ENCODE measurements at regions not wholly inside any gene's neighbourhood (a gene's known extent, or its start where the extent isn't known, plus 50 kb on each side); places are given as distances from the start of the nearest gene placed in this dataset.

GRCh38 chr7:42812779-42813178 lies 99.1 kb downstream of the C7orf25 start:
- no peak for ATAC-seq
- no peak for TF ChIP-seq REST (IDR thresholded peaks at IDR 0.05; ENCODE audit: insufficient read depth in 1 of 2, low read depth in 2 of 2, low read length in 1 of 2)
- TF ChIP-seq TCF7L2 (IDR thresholded peaks at IDR 0.05; ENCODE audit: low read depth, low read length) = no peak
- no peak for TF ChIP-seq SIN3A (IDR thresholded peaks at IDR 0.05; ENCODE audit: borderline replicate concordance, insufficient read depth, low read depth, low read length)
- TF ChIP-seq CTCF (IDR thresholded peaks at IDR 0.05) = no peak
- TF ChIP-seq POLR2AphosphoS5 (IDR thresholded peaks at IDR 0.05; ENCODE audit: low read depth, low read length) = no peak
- CTCF ChIA-PET = no interaction called here
- Histone ChIP-seq H3K4me1 (ENCODE audit: control insufficient read depth, insufficient read depth, low read length) (no peaks in the 10 kb centered on the region), H3K4me3 (ENCODE audit: low read depth in 2 of 2, low read length in 2 of 2) (no peak overlapping the region), H3K27me3 (ENCODE audit: control insufficient read depth, insufficient read depth, low read length) (no peaks in the 10 kb centered on the region), H3K36me3 (ENCODE audit: control insufficient read depth, insufficient read depth, low read length) (no peaks in the 10 kb centered on the region), H3K27ac (ENCODE audit: low read length) (no peak overlapping the region), H3K9me3 (ENCODE audit: control insufficient read depth, insufficient read depth, low read depth, low read length) (no peaks in the 10 kb centered on the region)
- no TSS peak for BruUV-seq (replicated peaks)
- POLR2A ChIA-PET = interaction anchor here (0.5 kb wide), 1 partner anchor 403 kb away, joined by 7 read pairs; no protein-coding TSS in a partner anchor
- intact Hi-C loops (cut with micrococcal nuclease; ENCODE audit: unreplicated experiment) (no loop called here), in situ Hi-C loops (cut with HindIII; ENCODE audit: low pct_unique_long_range_greater_than_20kb, low sequenced_read_pairs) (no loop called here)
- DNase-seq (ENCODE audit: low read depth, low spot score) = no peak

GRCh38 chr7:42805601-42806000 lies 106.3 kb downstream of the C7orf25 start:
- H3K9me3 ChIP-seq (ENCODE audit: control insufficient read depth, insufficient read depth, low read depth, low read length) = no peaks in the 10 kb centered on the region
- H3K27ac ChIP-seq (ENCODE audit: low read length) = no peak overlapping the region
- TF ChIP-seq SIN3A (IDR thresholded peaks at IDR 0.05; ENCODE audit: borderline replicate concordance, insufficient read depth, low read depth, low read length) (no peak), TCF7L2 (IDR thresholded peaks at IDR 0.05; ENCODE audit: low read depth, low read length) (no peak), POLR2AphosphoS5 (IDR thresholded peaks at IDR 0.05; ENCODE audit: low read depth, low read length) (no peak)
- H3K4me1 ChIP-seq (ENCODE audit: control insufficient read depth, insufficient read depth, low read length) = no peaks in the 10 kb centered on the region
- ChIA-PET POLR2A (no interaction called here), CTCF (no interaction called here)
- H3K4me3 ChIP-seq (ENCODE audit: low read depth in 2 of 2, low read length in 2 of 2) = no peak overlapping the region
- DNase-seq (ENCODE audit: low read depth, low spot score) (no peak), ATAC-seq (no peak)
- H3K36me3 ChIP-seq (ENCODE audit: control insufficient read depth, insufficient read depth, low read length) = no peaks in the 10 kb centered on the region
- H3K27me3 ChIP-seq (ENCODE audit: control insufficient read depth, insufficient read depth, low read length) = no peaks in the 10 kb centered on the region
- in situ Hi-C loops (cut with HindIII; ENCODE audit: low pct_unique_long_range_greater_than_20kb, low sequenced_read_pairs) = no loop called here
- no TSS peak for BruUV-seq (replicated peaks)
- intact Hi-C loops (cut with micrococcal nuclease; ENCODE audit: unreplicated experiment) = no loop called here

- in situ Hi-C loops (cut with HindIII; ENCODE audit: low pct_unique_long_range_greater_than_20kb, low sequenced_read_pairs) = no loop called here
- intact Hi-C loops (cut with micrococcal nuclease; ENCODE audit: unreplicated experiment) = no loop called here
- Histone ChIP-seq H3K9me3 (ENCODE audit: control insufficient read depth, insufficient read depth, low read depth, low read length) (no peaks in the 10 kb centered on the region), H3K4me3 (ENCODE audit: low read depth in 2 of 2, low read length in 2 of 2) (no peak overlapping the region), H3K27me3 (ENCODE audit: control insufficient read depth, insufficient read depth, low read length) (no peaks in the 10 kb centered on the region), H3K27ac (ENCODE audit: low read length) (no peak overlapping the region), H3K36me3 (ENCODE audit: control insufficient read depth, insufficient read depth, low read length) (no peaks in the 10 kb centered on the region), H3K4me1 (ENCODE audit: control insufficient read depth, insufficient read depth, low read length) (no peaks in the 10 kb centered on the region)
- CTCF ChIA-PET = no interaction called here
- BruUV-seq (replicated peaks) = no TSS peak
- DNase-seq (ENCODE audit: low read depth, low spot score) = no peak
- TF ChIP-seq SIN3A (IDR thresholded peaks at IDR 0.05; ENCODE audit: borderline replicate concordance, insufficient read depth, low read depth, low read length) (no peak), TCF7L2 (IDR thresholded peaks at IDR 0.05; ENCODE audit: low read depth, low read length) (no peak), REST (IDR thresholded peaks at IDR 0.05; ENCODE audit: insufficient read depth in 1 of 2, low read depth in 2 of 2, low read length in 1 of 2) (no peak), CTCF (IDR thresholded peaks at IDR 0.05) (no peak), POLR2AphosphoS5 (IDR thresholded peaks at IDR 0.05; ENCODE audit: low read depth, low read length) (no peak)
- ATAC-seq = no peak
- POLR2A ChIA-PET = no interaction called here
Observed at GRCh38 chr7:42794673-42795072, 117.2 kb downstream of the C7orf25 start.
